Heart left ventricle (tissue), 13 donors: ENCODE measurements at regions not wholly inside any gene's neighbourhood (a gene's known extent, or its start where the extent isn't known, plus 50 kb on each side); places are given as distances from the start of the nearest gene placed in this dataset.

ENCODE experiments used
- POLR2A ChIP-seq, 2 donors: fragments of 450-650 bp; IDR thresholded peaks; one replicate each; pipeline ENCODE4 v1.6.1; 2017; ENCODE audit warnings: antibody characterized with exemption in 2 of 2, mild to moderate bottlenecking in 2 of 2, moderate library complexity in 2 of 2
- TF ChIP-seq, protein P1 (sequence below), 12 donors: fragments of 200-600 bp; sonication (generic) in 4 of 12; IDR thresholded peaks; one replicate each; pipeline versions ENCODE4 v1.5.0 to v1.8.0; 2018 to 2022; ENCODE audit warnings: antibody characterized with exemption in 12 of 12, mild to moderate bottlenecking in 5 of 12
- donor health status: ischemic (EF 13 %, LVEDD 7.1; RV severe dilation, severe dysfunction).
- donor health status: DM: no; HTN: yes; CAD: no.
- donor health status: DM: no; HTN: no; CAD: no.
- donor health status: ischemic (EF 25% LVEDD 6.9; RV normal size, moderate dysfunction).
- donor health status: ischemic (EF 25% LVEDD 5.7; RV mildly dilated, moderate dysfunction).
- donor health status: ischemic (EF 35%, LVEDD 5.7; RV mildly dilated, moderate dysfunction).
- donor health status: nonischemic (EF 11% LVEDD 7.7; RV severe dilation, severe dysfunction).
- donor health status: DM: yes; HTN: yes; CAD: no.
- donor health status: PGD.
- donor health status: ischemic (EF 29% LVEDD 5.4; RV normal size, mild dysfunction).
- donor health status: nonischemic (EF 23%, LVEDD 6.1; RV moderate dilation, normal function).

DNA sequence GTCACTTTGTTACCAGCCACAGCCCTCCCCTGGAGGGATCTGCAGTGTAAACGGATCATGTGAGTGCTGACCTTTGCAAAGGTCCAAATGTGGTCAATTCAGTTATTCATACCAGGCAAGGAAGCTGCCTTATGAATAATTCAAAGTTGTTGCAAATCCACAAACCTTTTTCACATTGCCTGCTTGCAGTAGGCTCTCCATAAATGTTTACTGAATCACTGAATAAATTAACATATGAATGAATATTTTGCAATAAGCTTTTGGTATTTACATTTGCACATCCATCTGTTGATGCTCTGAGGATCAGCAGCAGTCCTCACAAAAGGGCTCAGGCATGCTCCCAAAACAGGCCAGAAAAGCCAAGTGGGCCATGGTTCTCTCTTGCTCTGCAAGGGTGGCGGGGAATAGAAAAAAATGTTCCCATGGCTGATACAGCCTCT lies 156.8 kb downstream of the VAPA start:
- TF ChIP-seq, protein P1, sequence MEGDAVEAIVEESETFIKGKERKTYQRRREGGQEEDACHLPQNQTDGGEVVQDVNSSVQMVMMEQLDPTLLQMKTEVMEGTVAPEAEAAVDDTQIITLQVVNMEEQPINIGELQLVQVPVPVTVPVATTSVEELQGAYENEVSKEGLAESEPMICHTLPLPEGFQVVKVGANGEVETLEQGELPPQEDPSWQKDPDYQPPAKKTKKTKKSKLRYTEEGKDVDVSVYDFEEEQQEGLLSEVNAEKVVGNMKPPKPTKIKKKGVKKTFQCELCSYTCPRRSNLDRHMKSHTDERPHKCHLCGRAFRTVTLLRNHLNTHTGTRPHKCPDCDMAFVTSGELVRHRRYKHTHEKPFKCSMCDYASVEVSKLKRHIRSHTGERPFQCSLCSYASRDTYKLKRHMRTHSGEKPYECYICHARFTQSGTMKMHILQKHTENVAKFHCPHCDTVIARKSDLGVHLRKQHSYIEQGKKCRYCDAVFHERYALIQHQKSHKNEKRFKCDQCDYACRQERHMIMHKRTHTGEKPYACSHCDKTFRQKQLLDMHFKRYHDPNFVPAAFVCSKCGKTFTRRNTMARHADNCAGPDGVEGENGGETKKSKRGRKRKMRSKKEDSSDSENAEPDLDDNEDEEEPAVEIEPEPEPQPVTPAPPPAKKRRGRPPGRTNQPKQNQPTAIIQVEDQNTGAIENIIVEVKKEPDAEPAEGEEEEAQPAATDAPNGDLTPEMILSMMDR (IDR thresholded peaks at IDR 0.05) = no peak
- TF ChIP-seq POLR2A (IDR thresholded peaks at IDR 0.05) = no peak
